Vagina (tissue), 2 donors: ENCODE measurements at regions not wholly inside any gene's neighbourhood (a gene's known extent, or its start where the extent isn't known, plus 50 kb on each side); places are given as distances from the start of the nearest gene placed in this dataset.

Experiments used
- CTCF ChIP-seq, 3 experiments: fragments of 450-650 bp in 2 of 3; fragments of 200-600 bp in 1 of 3; sonication (generic) in 1 of 3; IDR thresholded peaks; one replicate each; pipeline ENCODE4 v1.5.1; 2017 to 2019; ENCODE audit warnings: antibody characterized with exemption in 3 of 3, mild to moderate bottlenecking in 2 of 3, moderate library complexity in 2 of 3
- POLR2A ChIP-seq, 2 donors: fragments of 450-650 bp; IDR thresholded peaks; one replicate each; pipeline ENCODE4 v1.6.1; 2017; ENCODE audit warnings: antibody characterized with exemption in 2 of 2, mild to moderate bottlenecking in 2 of 2, moderate library complexity in 2 of 2

- TF ChIP-seq CTCF (IDR thresholded peaks at IDR 0.05) (no peak), POLR2A (IDR thresholded peaks at IDR 0.05) (no peak)
Measured at GRCh38 chr3:158018462-158018861, 87.8 kb downstream of the SHOX2 start.
